Kidney capillary endothelial cell (primary cell): ENCODE measurements at regions not wholly inside any gene's neighbourhood (a gene's known extent, or its start where the extent isn't known, plus 50 kb on each side); places are given as distances from the start of the nearest gene placed in this dataset.

Experiments used
- DNase-seq: peaks from one replicate; pipeline ENCODE4 v3.0.0-alpha.2; 2018; ENCODE audit warnings: low spot score

DNA sequence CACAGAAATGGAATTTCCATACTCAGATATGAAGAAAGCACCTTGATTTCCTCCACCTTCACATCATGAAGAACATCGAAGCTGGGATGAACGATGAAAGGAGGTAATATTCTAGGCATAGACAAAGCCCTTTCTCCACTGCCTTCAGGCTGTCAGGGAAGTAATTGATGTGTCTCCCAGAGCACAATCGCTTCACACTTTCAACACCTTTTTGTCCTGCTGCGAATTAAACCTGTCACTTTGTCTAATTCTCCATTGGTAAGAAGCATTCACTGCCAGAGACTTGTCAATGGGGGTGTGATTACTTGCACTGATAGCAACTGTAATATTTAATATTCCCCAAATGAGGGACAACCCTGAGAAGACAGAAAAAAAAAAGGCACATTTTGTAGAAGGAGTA is 260.1 kb downstream of the ETS1 start:
- DNase-seq, result no peak

DNA sequence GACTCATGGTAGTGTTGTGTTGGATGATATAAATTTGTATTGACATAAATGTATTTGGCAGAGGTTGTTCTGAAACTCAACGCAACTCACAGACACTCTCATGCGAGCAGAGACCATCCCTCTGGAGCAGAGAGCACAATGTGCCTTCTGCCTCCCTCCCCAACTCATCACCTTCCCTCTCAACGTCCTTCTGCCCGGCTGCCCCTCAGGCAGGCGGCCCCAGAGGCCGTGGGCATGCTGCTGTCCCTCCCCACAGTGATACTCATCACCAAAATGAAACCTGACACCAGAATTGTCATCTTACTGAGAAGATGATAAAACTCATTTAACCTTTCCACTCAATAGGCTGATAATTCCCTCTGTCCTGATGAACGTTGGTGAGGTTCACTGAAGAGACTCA is 260.6 kb downstream of the ETS1 start:
- DNase-seq, result no peak

GRCh38 chr11:128324531-128325141 is 262.7 kb downstream of the ETS1 start:
- no peak for DNase-seq

DNA sequence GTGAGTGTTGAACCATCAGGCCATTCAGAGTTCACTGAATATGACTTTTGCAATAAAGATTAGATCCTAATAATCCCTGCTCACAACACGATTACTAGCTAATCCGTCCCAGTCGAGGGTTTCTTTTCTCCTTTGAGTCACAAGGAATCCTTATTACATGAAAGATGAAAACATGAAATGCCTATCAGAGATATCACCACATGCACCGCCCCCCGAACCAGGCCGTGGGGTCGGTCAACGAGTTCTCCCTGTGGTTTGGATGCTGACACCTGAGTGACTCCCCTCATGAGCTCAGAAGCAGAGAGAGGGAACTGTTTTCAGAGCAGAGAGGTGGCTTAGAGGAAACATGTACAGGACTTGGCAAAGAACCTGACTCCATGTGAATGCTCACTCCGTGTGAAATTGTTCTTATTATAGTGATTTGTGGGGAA is 263.3 kb downstream of the ETS1 start:
- no peak for DNase-seq

GRCh38 chr11:128323381-128323780 is 264.0 kb downstream of the ETS1 start:
- no peak for DNase-seq

- no peak for DNase-seq
These were observed 268.4 kb downstream of the ETS1 start for GRCh38 chr11:128318856-128319474.

DNA sequence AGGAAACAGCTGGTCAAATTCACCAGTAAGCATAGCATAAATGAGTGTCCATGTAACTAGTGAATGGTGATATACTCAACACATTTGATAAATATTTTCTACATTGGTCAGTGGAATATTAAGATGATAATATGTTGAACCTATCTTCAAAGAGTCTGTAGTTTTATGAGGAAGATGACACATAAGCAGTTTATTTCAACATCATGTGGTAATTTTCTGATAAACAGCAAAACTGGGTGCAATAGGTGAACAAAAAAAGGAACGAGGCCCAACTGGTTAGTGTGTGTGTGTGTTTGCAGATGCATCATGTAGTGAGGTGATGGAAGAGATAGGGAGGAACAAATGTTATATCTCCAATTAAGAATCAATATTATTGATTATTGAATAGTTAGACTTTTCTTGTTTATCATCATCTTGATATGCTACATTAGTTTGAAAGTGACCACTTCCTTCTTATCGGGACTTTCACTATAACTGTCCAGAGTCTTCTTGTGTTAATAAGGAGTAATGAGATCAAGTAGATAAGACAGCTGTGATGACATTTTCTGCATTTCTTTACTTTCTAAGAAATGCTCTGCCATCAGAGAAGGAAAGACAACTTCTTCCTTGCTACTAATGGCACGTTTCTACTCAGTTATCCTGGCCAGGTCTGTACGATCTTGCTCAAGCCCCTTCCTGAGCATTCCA is 270.7 kb downstream of the ETS1 start:
- no peak for DNase-seq

- DNase-seq, result peak; percentile 5
These were observed 271.4 kb downstream of the ETS1 start for GRCh38 chr11:128315933-128316332.

DNA sequence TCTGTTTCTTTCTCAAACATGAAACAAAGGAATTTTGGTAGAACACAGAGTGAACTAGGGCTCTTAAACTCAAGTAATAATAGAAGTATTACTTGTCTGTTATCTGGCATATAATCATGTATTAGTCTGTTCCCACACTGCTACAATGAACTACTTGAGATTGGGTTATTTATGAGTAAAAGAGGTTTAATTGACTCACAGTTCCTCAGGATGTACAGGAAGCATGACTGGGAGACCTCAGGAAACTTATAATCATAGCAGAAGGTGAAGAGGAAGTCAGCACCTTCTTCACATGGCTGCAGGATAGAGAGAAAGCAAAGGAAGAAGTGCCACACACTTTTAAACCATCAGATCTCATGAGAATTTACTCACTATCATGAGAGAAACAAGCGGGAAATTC is 273.4 kb downstream of the ETS1 start:
- peak; percentile 34 for DNase-seq

DNA sequence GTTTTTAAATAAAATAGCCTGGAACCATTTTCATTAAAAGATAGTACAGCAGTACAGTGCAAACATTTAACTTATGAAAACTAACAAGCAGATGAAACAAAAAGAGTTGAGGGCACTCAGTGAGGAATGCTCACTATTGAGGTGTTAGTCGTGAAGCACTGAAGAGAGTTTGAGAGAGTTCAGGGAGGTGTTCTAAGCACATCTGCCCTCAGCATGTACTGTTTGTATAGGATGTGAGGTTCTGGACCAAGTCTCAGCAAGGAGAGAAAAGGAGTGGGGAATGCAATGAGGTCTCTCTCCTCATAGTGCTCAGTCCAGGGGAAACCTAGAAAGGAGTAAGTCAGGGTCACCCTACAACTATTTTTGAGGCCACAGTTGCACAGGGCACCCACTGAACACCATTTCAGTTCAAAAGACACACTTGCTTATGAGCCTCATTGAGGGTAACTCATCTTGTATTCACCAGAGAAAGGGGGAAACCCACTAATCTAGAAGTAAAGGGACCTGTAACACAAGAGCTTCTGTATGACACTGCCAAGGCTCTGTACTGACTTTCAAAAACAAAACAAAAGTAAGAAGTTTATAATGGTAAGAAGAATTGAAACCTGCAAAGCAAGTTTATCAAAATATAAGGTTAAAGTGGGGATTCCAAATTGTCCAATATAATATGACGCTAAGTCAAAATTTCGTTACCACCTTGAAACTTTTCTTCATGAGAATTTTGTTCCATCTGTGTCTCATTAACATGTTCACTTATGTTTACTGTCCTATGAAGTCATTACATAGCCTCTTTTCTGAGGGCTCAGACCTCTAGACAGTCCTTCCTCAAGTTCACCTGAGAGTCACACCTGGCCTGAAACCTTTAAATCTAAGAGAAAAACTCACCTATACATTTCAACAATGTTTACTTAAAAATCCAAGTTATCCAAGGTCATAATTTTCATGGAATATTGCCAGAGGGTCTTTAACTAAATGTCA is 275.3 kb downstream of the ETS1 start:
- DNase-seq, result no peak

DNA sequence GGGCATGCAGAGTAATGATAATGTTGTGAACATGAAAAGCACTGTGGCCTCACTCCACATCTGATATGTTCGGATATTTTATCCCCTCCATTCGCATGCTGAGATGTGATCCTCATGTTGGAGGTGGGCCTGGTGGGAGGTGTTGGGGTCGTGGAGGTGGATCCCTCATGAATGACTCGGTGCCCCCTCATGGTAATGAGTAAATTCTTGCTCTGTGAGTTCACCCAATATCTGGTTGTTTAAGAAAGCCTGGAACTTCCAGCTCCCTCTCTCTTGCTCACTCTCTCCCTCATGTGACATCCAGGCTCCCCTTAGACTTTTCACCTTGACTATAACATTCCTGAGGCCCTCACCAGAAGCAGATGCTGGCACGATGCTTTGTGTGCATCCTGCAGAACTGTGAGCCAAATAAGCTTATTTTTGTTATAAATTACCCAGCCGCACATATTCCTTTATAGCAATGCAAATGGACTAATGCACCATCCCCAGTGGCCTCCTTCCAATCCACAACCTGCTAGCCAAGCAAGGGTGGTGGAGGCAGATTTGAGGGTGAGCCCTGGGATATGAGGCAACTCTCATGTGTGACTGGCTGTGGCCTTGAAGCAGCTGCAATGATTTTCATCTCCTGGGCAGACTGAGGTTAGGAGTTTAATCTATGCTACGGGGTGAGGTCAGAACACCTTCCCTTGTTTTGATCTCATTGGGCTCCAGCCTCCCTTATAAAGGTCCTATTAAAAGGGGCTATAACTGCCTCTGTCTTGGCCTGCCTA is 276.5 kb downstream of the ETS1 start:
- no peak for DNase-seq

GRCh38 chr11:128310005-128310404 is 277.4 kb downstream of the ETS1 start:
- no peak for DNase-seq

DNA sequence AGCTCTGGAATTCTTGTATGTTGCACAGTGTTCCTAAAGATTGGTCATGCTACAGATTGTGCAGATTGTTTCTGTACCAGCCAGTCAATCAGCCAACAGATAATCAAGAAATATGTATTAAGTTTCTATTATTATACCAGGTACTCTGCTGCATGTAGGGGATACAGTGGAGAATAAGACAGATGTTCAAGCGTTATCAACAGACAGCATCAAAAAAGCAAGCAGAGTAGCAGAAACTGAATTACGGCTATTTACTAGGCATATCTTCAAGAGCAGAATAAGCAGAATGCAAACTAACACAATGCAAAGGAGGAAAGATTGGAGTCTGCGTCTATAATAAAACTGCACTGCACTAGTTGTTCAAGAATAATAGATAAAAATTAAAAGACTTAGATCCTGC is 278.6 kb downstream of the ETS1 start:
- DNase-seq, result no peak

DNA sequence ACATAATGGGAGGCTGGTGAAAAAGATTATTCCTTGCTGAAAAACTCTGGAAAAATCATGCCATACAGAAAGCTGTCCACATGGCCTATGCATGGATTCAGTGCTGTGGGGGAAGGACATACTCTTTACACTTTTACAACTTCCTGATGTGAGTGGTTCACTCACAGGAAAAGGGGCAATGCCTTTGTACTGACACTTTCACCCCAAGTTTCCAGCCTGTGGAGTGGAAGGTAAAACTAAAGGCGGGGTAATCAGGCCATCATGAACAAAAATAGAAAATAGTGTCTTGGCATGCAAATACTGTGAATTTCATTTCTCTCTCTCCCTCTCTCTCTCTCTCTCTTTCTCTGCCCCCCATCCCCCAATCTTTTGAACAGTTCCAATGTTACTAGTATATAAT is 281.8 kb downstream of the ETS1 start:
- no peak for DNase-seq

DNA sequence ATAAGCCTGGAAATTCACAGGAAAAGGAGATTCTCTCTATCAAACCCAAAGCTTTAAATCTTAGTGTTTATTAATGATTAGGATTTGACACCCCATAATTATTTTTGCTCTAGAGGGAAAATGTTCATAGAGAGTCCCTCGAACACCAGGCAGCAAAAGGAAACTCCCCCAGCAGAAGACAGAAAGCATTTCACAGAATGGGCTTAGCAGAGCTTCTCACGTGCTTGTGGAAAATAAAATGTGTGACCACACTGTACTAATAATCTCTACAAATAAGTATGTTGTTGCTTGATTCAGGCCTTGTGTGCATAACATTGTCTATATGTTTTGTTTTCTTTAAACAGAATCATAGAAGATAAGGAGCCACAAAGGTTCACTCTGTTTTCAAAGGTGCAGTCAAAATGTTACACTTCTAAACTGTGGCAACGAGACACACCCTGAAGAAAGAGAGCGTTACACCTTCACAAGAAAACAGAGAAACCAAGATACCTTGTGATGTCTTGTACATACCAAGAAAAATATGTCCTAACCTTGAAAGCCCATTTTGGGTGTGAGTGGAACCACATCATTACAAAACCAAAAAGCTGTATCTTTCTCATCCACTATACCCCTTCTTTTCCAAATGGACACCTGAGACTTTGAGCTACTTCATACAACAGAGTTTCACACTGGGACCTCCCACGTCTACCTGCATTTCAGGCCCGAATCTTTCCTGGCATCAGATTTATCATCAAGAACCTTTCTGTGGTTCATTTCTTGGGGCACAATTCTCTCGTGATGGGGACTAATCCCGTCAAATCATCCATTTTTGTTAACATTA is 282.5 kb downstream of the ETS1 start:
- no peak for DNase-seq

DNA sequence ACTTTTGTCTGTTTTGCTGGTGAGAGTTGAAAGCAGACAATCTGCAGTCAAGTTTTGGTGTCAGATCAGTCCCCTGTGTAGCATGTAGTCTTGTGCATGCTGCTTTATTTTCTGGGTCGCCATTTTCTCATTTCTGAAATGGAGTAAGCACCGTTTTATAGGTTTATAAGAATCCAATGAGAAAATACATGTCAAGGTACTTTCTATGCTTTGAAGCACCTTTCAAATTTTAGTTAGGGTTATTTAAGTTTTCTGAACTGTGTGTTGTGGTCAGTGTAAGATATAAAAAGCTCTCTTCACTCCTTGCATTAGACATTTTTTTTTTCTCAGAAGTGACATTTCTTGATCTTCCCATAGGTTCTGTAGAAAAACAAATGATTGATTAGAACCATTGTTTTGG is 283.2 kb downstream of the ETS1 start:
- DNase-seq, result no peak

- no peak for DNase-seq
These were observed 284.0 kb downstream of the ETS1 start for GRCh38 chr11:128303383-128303782.

DNA sequence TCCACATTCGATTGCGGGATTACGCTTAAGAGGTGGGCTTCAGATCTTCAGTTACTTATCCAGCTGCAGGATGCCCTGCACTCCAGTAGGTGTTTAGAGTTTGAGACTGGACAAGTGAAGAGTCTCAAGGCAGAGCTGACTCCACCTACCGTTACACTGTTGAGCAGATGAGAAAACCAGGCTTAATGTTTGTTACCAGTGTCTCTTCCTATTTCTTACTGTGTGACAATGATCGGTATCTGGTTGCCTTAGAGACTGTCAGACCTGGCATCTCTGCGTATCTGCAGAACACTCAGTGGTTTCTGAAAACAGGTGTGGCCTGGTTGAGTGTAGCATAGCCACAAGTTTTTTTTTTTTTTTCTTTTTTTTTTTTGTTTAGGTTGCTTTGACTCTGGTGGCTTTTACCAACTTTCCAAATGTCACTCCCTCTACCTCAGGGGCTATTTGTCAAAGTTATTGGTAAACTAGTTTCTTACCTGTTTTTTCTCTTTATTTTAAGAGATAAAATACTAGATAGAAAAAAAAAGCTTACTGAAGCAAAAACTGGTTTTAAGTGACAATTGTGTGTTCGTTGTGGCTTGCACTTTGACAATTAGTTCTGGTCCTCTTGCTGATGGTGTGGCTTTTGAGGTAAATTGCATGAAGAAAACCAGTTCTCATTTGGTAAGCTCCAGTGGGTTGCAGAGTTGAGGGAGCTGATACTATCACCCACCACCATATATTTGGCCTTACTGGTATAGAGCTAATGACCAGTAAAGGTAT is 284.8 kb downstream of the ETS1 start:
- no peak for DNase-seq

DNA sequence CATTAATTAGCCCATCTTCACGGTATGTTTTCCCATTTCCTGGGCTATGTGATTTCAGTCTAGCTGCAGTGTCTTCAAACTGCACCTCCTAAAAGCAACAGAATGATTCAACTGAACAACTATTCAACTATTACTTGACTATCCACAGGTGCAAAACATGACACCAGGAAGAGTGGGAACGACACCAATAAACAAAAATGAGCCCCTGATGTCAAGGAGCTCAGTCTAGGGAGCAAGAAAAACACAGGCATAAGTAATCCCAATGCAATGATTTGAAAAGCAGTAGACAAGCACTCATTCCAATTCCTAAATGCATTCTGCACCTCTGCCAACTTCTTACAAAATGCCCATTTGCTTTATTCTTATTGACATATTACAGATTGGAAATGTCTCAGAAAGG is 285.6 kb downstream of the ETS1 start:
- DNase-seq, result no peak

DNA sequence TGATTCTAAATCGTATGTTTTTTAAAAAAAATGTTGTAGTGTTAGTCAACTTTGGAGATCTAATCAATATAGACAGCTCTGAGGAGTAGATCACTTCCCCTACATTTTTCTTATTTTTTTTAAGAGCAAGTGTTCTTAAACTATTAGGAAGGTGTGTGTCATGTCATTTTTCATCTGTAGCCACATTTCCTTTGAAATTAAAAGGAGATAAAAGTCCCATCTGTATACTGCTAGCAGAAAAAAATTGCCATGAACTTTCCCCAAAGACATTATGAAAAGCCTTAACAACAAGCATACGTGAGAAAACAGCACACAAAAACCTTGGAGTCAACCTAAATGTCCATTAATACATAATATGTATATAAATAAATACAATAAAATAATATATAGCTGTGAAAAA is 286.6 kb downstream of the ETS1 start:
- no peak for DNase-seq
